ENCODE measurements at regions not wholly inside any gene's neighbourhood (a gene's known extent, or its start where the extent isn't known, plus 50 kb on each side); places are given as distances from the start of the nearest gene placed in this dataset.

- H3K4me3 Mint-ChIP-seq = no peak overlapping the region
- H3K4me1 Mint-ChIP-seq = no peaks in the 10 kb centered on the region
- H3K36me3 ChIP-seq (replicated peaks in 1 of 2; ENCODE audit: control insufficient read depth in 1 of 2, insufficient read depth in 2 of 2, low read length in 2 of 2) = no peaks in the 10 kb centered on the region
- intact Hi-C loops (cut with micrococcal nuclease) = no loop called here
- H3K4me3 ChIP-seq (replicated peaks in 1 of 3; ENCODE audit: low read depth in 2 of 3, low read length in 3 of 3) = no peak overlapping the region
- no peaks in the 10 kb centered on the region for H4K20me1 ChIP-seq (ENCODE audit: insufficient read depth, low read length)
- no peak overlapping the region for H3K9ac ChIP-seq (ENCODE audit: insufficient read depth, low read length, poor library complexity, severe bottlenecking)
- H3K4me1 ChIP-seq (ENCODE audit: control insufficient read depth in 1 of 2, insufficient read depth in 2 of 2, low read length in 2 of 2) = no peaks in the 10 kb centered on the region
- H3K9me3 Mint-ChIP-seq = peaks cover 0 to 2% (median 0%) of the 10 kb centered on the region in 7 donors
- no peak overlapping the region for H2AFZ ChIP-seq (ENCODE audit: insufficient read depth, low read depth, low read length, poor library complexity, severe bottlenecking)
- TF ChIP-seq, protein P1, sequence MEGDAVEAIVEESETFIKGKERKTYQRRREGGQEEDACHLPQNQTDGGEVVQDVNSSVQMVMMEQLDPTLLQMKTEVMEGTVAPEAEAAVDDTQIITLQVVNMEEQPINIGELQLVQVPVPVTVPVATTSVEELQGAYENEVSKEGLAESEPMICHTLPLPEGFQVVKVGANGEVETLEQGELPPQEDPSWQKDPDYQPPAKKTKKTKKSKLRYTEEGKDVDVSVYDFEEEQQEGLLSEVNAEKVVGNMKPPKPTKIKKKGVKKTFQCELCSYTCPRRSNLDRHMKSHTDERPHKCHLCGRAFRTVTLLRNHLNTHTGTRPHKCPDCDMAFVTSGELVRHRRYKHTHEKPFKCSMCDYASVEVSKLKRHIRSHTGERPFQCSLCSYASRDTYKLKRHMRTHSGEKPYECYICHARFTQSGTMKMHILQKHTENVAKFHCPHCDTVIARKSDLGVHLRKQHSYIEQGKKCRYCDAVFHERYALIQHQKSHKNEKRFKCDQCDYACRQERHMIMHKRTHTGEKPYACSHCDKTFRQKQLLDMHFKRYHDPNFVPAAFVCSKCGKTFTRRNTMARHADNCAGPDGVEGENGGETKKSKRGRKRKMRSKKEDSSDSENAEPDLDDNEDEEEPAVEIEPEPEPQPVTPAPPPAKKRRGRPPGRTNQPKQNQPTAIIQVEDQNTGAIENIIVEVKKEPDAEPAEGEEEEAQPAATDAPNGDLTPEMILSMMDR (IDR thresholded peaks at IDR 0.05) = no peak
- H3K4me2 ChIP-seq (replicated peaks; ENCODE audit: extremely low read depth, low read length, poor library complexity, severe bottlenecking) = no peak overlapping the region
- H3K27me3 Mint-ChIP-seq (ENCODE audit: low read depth in 3 of 3) = peaks cover 3 to 13% (median 5%) of the 10 kb centered on the region in 3 donors
- no peaks in the 10 kb centered on the region for H3K36me3 Mint-ChIP-seq
- no peaks in the 10 kb centered on the region for H3K79me2 ChIP-seq (ENCODE audit: insufficient read depth, low read length)
- WGBS (ENCODE audit: insufficient coverage) = 100% methylated on average over 3 of the region's 5 CpGs
- no peak overlapping the region for H3K27ac Mint-ChIP-seq
- H3K27ac ChIP-seq (ENCODE audit: low read depth in 1 of 2, low read length in 2 of 2) = no peak overlapping the region
- no peak for DNase-seq
- no peaks in the 10 kb centered on the region for H3K9me3 ChIP-seq (replicated peaks in 1 of 2; ENCODE audit: control insufficient read depth in 1 of 2, insufficient read depth in 1 of 2, low read length in 2 of 2)
- H3K27me3 ChIP-seq (ENCODE audit: control insufficient read depth in 2 of 2, insufficient read depth in 2 of 2, low read length in 2 of 2) = peaks cover 3% of the 10 kb centered on the region in 2 donors
Observed at GRCh38 chr2:234258562-234259141, 208.2 kb downstream of the SPP2 start.

GRCh38 chr2:234257859-234258561 lies 207.5 kb downstream of the SPP2 start:
- no peak overlapping the region for H3K4me3 ChIP-seq (replicated peaks in 1 of 3; ENCODE audit: low read depth in 2 of 3, low read length in 3 of 3)
- H3K27ac ChIP-seq (ENCODE audit: low read depth in 1 of 2, low read length in 2 of 2) = no peak overlapping the region
- H3K27ac Mint-ChIP-seq = no peak overlapping the region
- no peaks in the 10 kb centered on the region for H3K9me3 ChIP-seq (replicated peaks in 1 of 2; ENCODE audit: control insufficient read depth in 1 of 2, insufficient read depth in 1 of 2, low read length in 2 of 2)
- WGBS (ENCODE audit: insufficient coverage) = 52% methylated on average over 7 of the region's 10 CpGs
- H2AFZ ChIP-seq (ENCODE audit: insufficient read depth, low read depth, low read length, poor library complexity, severe bottlenecking) = no peak overlapping the region
- H3K4me1 ChIP-seq (ENCODE audit: control insufficient read depth in 1 of 2, insufficient read depth in 2 of 2, low read length in 2 of 2) = no peaks in the 10 kb centered on the region
- peaks cover 1 to 3% of the 10 kb centered on the region in 2 donors for H3K27me3 ChIP-seq (ENCODE audit: control insufficient read depth in 2 of 2, insufficient read depth in 2 of 2, low read length in 2 of 2)
- H3K27me3 Mint-ChIP-seq (ENCODE audit: low read depth in 3 of 3) = peaks cover 2 to 12% (median 3%) of the 10 kb centered on the region in 3 donors
- H3K36me3 ChIP-seq (replicated peaks in 1 of 2; ENCODE audit: control insufficient read depth in 1 of 2, insufficient read depth in 2 of 2, low read length in 2 of 2) = no peaks in the 10 kb centered on the region
- DNase-seq = peak in 1 of 3 donors; percentile 29
- no peak overlapping the region for H3K4me3 Mint-ChIP-seq
- no peak overlapping the region for H3K4me2 ChIP-seq (replicated peaks; ENCODE audit: extremely low read depth, low read length, poor library complexity, severe bottlenecking)
- no peaks in the 10 kb centered on the region for H3K79me2 ChIP-seq (ENCODE audit: insufficient read depth, low read length)
- intact Hi-C loops (cut with micrococcal nuclease) = no loop called here
- H3K36me3 Mint-ChIP-seq = no peaks in the 10 kb centered on the region
- peaks cover 0 to 2% (median 0%) of the 10 kb centered on the region in 7 donors for H3K9me3 Mint-ChIP-seq
- H3K9ac ChIP-seq (ENCODE audit: insufficient read depth, low read length, poor library complexity, severe bottlenecking) = no peak overlapping the region
- no peaks in the 10 kb centered on the region for H3K4me1 Mint-ChIP-seq
- no peaks in the 10 kb centered on the region for H4K20me1 ChIP-seq (ENCODE audit: insufficient read depth, low read length)
- TF ChIP-seq, protein P1 (IDR thresholded peaks at IDR 0.05) = no peak
